IPS DF 6.9 (cell line): ENCODE measurements at regions not wholly inside any gene's neighbourhood (a gene's known extent, or its start where the extent isn't known, plus 50 kb on each side); places are given as distances from the start of the nearest gene placed in this dataset.
"Not testable (repeated sequence)": the region's sequence is repeated elsewhere in the genome, so short reads cannot be mapped to it uniquely, and the experiment has no call there.

Experiments used
- DNase-seq: peaks from one replicate; pipeline ENCODE4 v3.0.0-alpha.2; 2013; ENCODE audit warnings: low read depth, low spot score
- H3K27ac ChIP-seq: one replicate; pipeline ENCODE4 v1.5.1; 2013; ENCODE audit warnings: low read length, control low read depth
- H3K27me3 ChIP-seq: 2 replicates; pipeline ENCODE4 v1.6.1; 2013; ENCODE audit warnings: mild to moderate bottlenecking, low read length; ENCODE audit not compliant: control insufficient read depth, insufficient read depth
- H3K36me3 ChIP-seq: 2 replicates; pipeline ENCODE4 v1.6.1; 2013; ENCODE audit warnings: low read length; ENCODE audit not compliant: control insufficient read depth, insufficient read depth
- H3K4me1 ChIP-seq: 2 replicates; pipeline ENCODE4 v1.6.1; 2013; ENCODE audit warnings: low read length; ENCODE audit not compliant: control insufficient read depth, insufficient read depth
- H3K4me3 ChIP-seq: 2 replicates; pipeline ENCODE4 v1.5.1; 2013; ENCODE audit warnings: mild to moderate bottlenecking, low read length
- H3K9me3 ChIP-seq: 2 replicates; pipeline ENCODE4 v1.6.1; 2013; ENCODE audit warnings: low read length, inconsistent platforms; ENCODE audit not compliant: control insufficient read depth, insufficient read depth
- WGBS: extraction: QIAGEN DNeasy Blood & Tissue Kit; methylation state at CpG from one replicate; pipeline ENCODE4 v1.1.7; 2013; ENCODE audit warnings: mixed read lengths, missing lambda C conversion rate; ENCODE audit not compliant: insufficient read length, insufficient coverage; 5-methylcytosine and 5-hydroxymethylcytosine counted together

GRCh38 chr6:119829499-119829898 is 479.9 kb upstream of the MAN1A1 start:
- H3K27ac ChIP-seq, H3K36me3 ChIP-seq, DNase-seq, H3K4me1 ChIP-seq, H3K27me3 ChIP-seq, H3K4me3 ChIP-seq, H3K9me3 ChIP-seq: not testable (repeated sequence)
- WGBS: no CpG with 5 or more reads among the region's 4 CpGs

GRCh38 chr6:119829006-119829405 is 479.4 kb upstream of the MAN1A1 start:
- DNase-seq: no peak
- no CpG with 5 or more reads among the region's 2 CpGs for WGBS

DNA sequence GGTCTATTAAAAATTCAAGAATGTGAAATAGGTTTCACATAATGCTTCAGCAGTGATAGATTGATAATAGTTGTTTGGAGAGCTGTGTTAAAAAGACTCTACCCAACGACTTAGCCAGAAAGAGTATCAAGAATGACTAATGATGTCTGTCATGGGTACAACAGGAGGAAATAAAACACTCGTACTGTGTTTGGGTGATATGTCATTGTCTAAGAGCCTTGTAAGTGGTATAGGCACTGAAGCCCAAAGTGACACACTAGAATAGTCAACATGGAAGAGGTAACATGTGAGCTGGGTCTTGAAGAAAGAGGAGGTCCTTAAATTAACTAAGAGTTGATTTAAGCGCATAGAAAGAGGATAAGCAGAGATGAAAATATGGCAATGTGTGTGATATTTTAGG is 471.8 kb upstream of the MAN1A1 start:
- no peak for DNase-seq
- H3K27me3 ChIP-seq: no peaks in the 10 kb centered on the region
- H3K36me3 ChIP-seq: no peaks in the 10 kb centered on the region
- no peak overlapping the region for H3K27ac ChIP-seq
- H3K4me3 ChIP-seq: no peak overlapping the region
- H3K4me1 ChIP-seq: no peaks in the 10 kb centered on the region
- no peaks in the 10 kb centered on the region for H3K9me3 ChIP-seq
- WGBS: no CpG with 5 or more reads among the region's 3 CpGs

More at GRCh38 chr6:119829006-119829405, 479.4 kb upstream of the MAN1A1 start:
- no peaks in the 10 kb centered on the region for H3K36me3 ChIP-seq
- no peaks in the 10 kb centered on the region for H3K4me1 ChIP-seq
- no peak overlapping the region for H3K4me3 ChIP-seq
- H3K9me3 ChIP-seq: no peaks in the 10 kb centered on the region
- H3K27ac ChIP-seq: no peak overlapping the region
- no peaks in the 10 kb centered on the region for H3K27me3 ChIP-seq

GRCh38 chr6:119818876-119819275 is 469.3 kb upstream of the MAN1A1 start:
- no peak overlapping the region for H3K4me3 ChIP-seq
- H3K27me3 ChIP-seq: no peaks in the 10 kb centered on the region
- no peak overlapping the region for H3K27ac ChIP-seq
- no peaks in the 10 kb centered on the region for H3K9me3 ChIP-seq
- H3K4me1 ChIP-seq: no peaks in the 10 kb centered on the region
- H3K36me3 ChIP-seq: no peaks in the 10 kb centered on the region
- no peak for DNase-seq

GRCh38 chr6:119814609-119815400 is 465.2 kb upstream of the MAN1A1 start:
- WGBS: no CpG with 5 or more reads among the region's 9 CpGs
- H3K4me1 ChIP-seq: no peaks in the 10 kb centered on the region
- H3K36me3 ChIP-seq: no peaks in the 10 kb centered on the region
- no peaks in the 10 kb centered on the region for H3K27me3 ChIP-seq
- no peak for DNase-seq
- no peak overlapping the region for H3K27ac ChIP-seq
- H3K4me3 ChIP-seq: no peak overlapping the region
- H3K9me3 ChIP-seq: no peaks in the 10 kb centered on the region

GRCh38 chr6:119802464-119802863 is 452.9 kb upstream of the MAN1A1 start:
- Histone ChIP-seq H3K4me1 (no peaks in the 10 kb centered on the region), H3K27ac (no peak overlapping the region), H3K36me3 (no peaks in the 10 kb centered on the region), H3K9me3 (no peaks in the 10 kb centered on the region), H3K27me3 (no peaks in the 10 kb centered on the region), H3K4me3 (no peak overlapping the region)
- no CpG with 5 or more reads among the region's 3 CpGs for WGBS
- DNase-seq: no peak

GRCh38 chr6:119801056-119801455 is 451.5 kb upstream of the MAN1A1 start:
- H3K9me3 ChIP-seq: no peaks in the 10 kb centered on the region
- no peak overlapping the region for H3K27ac ChIP-seq
- WGBS: no CpG with 5 or more reads among the region's 4 CpGs
- H3K36me3 ChIP-seq: no peaks in the 10 kb centered on the region
- H3K27me3 ChIP-seq: no peaks in the 10 kb centered on the region
- no peak for DNase-seq
- H3K4me1 ChIP-seq: no peaks in the 10 kb centered on the region
- no peak overlapping the region for H3K4me3 ChIP-seq

GRCh38 chr6:119800526-119800925 is 451.0 kb upstream of the MAN1A1 start:
- no peak for DNase-seq
- Histone ChIP-seq H3K27me3 (no peaks in the 10 kb centered on the region), H3K4me3 (no peak overlapping the region), H3K27ac (no peak overlapping the region), H3K4me1 (no peaks in the 10 kb centered on the region), H3K9me3 (no peaks in the 10 kb centered on the region), H3K36me3 (no peaks in the 10 kb centered on the region)

DNA sequence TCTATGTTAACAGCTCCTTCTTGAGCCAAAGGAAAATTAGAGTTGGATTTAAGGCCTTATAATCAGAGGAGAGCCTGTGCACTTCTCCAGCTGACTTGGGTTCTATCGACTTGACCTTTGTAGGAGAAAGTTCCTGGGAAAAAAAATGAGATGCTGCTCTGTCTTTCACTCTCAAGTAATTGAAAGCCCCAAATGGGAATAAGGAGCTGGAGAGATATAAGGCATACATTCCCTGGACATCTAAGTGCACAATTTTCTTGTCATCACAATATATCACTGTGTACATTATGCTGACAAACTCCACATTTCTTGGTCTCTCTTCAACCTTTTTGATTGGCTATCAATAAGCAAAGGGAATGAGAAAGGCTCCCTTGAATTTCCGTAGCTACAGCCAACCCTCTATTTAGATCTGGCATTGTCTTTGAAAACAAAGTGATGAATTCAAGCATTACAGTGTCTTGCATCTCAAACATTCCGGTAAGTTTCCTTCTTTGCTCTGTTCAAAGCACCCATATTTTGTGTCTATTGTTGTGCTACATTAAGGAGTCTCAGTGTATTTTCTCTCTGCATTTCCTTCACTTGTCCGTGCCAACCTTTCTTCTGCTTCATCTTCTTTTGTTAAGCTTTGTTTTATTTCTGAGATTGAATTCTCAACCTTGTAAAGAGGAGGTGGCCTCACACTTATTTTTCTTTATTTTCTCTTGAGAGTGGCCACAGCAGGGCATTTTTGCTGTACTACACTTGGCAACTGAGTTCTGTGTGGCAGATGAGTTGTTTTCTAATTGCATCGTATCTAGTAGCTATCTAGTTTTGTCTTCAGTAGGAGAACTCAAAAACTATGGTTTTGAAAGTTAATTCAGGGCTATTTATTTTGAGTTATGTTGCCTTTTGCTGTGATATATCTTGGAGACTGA is 450.3 kb upstream of the MAN1A1 start:
- Histone ChIP-seq H3K4me3 (no peak overlapping the region), H3K36me3 (no peaks in the 10 kb centered on the region), H3K27me3 (no peaks in the 10 kb centered on the region), H3K9me3 (no peaks in the 10 kb centered on the region), H3K4me1 (no peaks in the 10 kb centered on the region), H3K27ac (no peak overlapping the region)
- no peak for DNase-seq
- WGBS: no CpG with 5 or more reads among the region's 5 CpGs

- Histone ChIP-seq H3K27me3 (no peaks in the 10 kb centered on the region), H3K27ac (no peak overlapping the region), H3K36me3 (no peaks in the 10 kb centered on the region), H3K4me3 (no peak overlapping the region), H3K9me3 (no peaks in the 10 kb centered on the region), H3K4me1 (no peaks in the 10 kb centered on the region)
- no CpG with 5 or more reads among the region's 1 CpG for WGBS
- DNase-seq: no peak
Measured at GRCh38 chr6:119791736-119792135, 442.2 kb upstream of the MAN1A1 start.
